Fibroblast of lung (primary cell): ENCODE measurements at regions not wholly inside any gene's neighbourhood (a gene's known extent, or its start where the extent isn't known, plus 50 kb on each side); places are given as distances from the start of the nearest gene placed in this dataset.

Experiments used
- DNase-seq, 2 donors: peaks; one replicate each; pipeline versions ENCODE4 v3.0.0 to v3.0.0-alpha.2; 2010; ENCODE audit warnings: low read depth in 2 of 2
- H2AFZ ChIP-seq: 2 replicates; pipeline ENCODE4 v1.5.1; 2012; ENCODE audit warnings: low read length, control low read depth, inconsistent platforms
- H3K27ac ChIP-seq: 2 replicates; pipeline ENCODE4 v1.5.1; 2011; ENCODE audit warnings: low read length, control low read depth; ENCODE audit not compliant: insufficient read depth
- H3K27me3 ChIP-seq: 2 replicates; pipeline ENCODE4 v1.5.1; 2011; ENCODE audit warnings: mild to moderate bottlenecking, low read length; ENCODE audit not compliant: control insufficient read depth, insufficient read depth
- H3K36me3 ChIP-seq: 2 replicates; pipeline ENCODE4 v1.5.1; 2011; ENCODE audit warnings: low read length; ENCODE audit not compliant: control insufficient read depth, insufficient read depth
- H3K4me1 ChIP-seq: 2 replicates; pipeline ENCODE4 v1.5.1; 2011; ENCODE audit warnings: low read length; ENCODE audit not compliant: control insufficient read depth, insufficient read depth; ENCODE audit errors: extremely low read depth
- H3K4me2 ChIP-seq: 2 replicates; pipeline ENCODE4 v1.5.1; 2011; ENCODE audit warnings: low read length, control low read depth; ENCODE audit not compliant: insufficient read depth; ENCODE audit errors: extremely low read depth
- H3K4me3 ChIP-seq, 4 experiments: fragments of 200-600 bp in 1 of 4; sonication (generic) in 1 of 4; replicated peaks in 1 of 4; 2 replicates each; pipeline ENCODE4 v1.5.1; 2011 to 2016; ENCODE audit warnings: low read length in 4 of 4, low read depth in 3 of 4, mild to moderate bottlenecking in 3 of 4, control low read depth in 2 of 4, inconsistent platforms in 1 of 4, mixed read lengths in 1 of 4; ENCODE audit not compliant: insufficient read depth in 1 of 4; ENCODE audit errors: control extremely low read depth in 1 of 4
- H3K79me2 ChIP-seq: 2 replicates; pipeline ENCODE4 v1.5.1; 2012; ENCODE audit warnings: mild to moderate bottlenecking, low read length, inconsistent platforms; ENCODE audit not compliant: control insufficient read depth, insufficient read depth
- H3K9ac ChIP-seq: 2 replicates; pipeline ENCODE4 v1.5.1; 2011; ENCODE audit warnings: mild to moderate bottlenecking, low read length, control low read depth; ENCODE audit not compliant: insufficient read depth
- H3K9me3 ChIP-seq: 2 replicates; pipeline ENCODE4 v1.5.1; 2012; ENCODE audit warnings: low read depth, low read length; ENCODE audit not compliant: control insufficient read depth, insufficient read depth
- H4K20me1 ChIP-seq: 2 replicates; pipeline ENCODE4 v1.5.1; 2011; ENCODE audit warnings: low read length; ENCODE audit not compliant: control insufficient read depth, insufficient read depth; ENCODE audit errors: extremely low read depth
- EZH2 ChIP-seq: IDR thresholded peaks from 2 replicates; pipeline ENCODE4 v1.5.1; 2012; ENCODE audit warnings: low read length, control low read depth, mild to moderate bottlenecking; ENCODE audit errors: missing control alignments
- TF ChIP-seq, protein P1 (sequence below), 2 donors: IDR thresholded peaks in 1 of 2; conservative IDR thresholded peaks in 1 of 2; 1 replicate in 1 of 2; 2 replicates in 1 of 2; pipeline ENCODE4 v1.5.1; 2011 to 2012; ENCODE audit warnings: low read length in 2 of 2, control low read depth in 1 of 2, inconsistent platforms in 1 of 2, low read depth in 1 of 2, mild to moderate bottlenecking in 1 of 2

DNA sequence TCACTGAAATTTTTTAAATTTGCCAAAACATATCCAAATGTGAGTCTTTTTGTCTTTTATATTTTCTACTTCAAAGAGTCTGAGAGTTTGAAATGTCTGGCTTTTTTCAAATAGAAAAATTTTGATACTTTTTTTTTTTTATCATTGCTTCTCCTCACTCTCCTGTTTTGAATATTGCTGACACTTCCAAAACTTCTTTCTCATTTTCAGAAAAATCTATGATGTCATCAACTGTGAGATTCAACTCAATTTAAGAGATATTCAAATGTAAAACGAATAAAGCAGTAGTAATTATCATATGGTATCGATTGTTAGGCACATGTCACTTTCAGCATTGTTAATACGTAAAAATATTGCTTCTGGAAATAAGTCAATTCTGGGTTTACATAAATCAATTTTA is 505.8 kb upstream of the STEAP1 start:
- Histone ChIP-seq H3K27ac (no peak overlapping the region), H3K4me3 (no peak overlapping the region), H3K4me1 (no peaks in the 10 kb centered on the region), H4K20me1 (no peaks in the 10 kb centered on the region), H3K36me3 (no peaks in the 10 kb centered on the region), H3K79me2 (no peaks in the 10 kb centered on the region), H3K27me3 (no peaks in the 10 kb centered on the region), H3K4me2 (no peak overlapping the region), H2AFZ (no peak overlapping the region), H3K9ac (no peak overlapping the region), H3K9me3 (no peaks in the 10 kb centered on the region)
- DNase-seq = no peak
- TF ChIP-seq, protein P1, sequence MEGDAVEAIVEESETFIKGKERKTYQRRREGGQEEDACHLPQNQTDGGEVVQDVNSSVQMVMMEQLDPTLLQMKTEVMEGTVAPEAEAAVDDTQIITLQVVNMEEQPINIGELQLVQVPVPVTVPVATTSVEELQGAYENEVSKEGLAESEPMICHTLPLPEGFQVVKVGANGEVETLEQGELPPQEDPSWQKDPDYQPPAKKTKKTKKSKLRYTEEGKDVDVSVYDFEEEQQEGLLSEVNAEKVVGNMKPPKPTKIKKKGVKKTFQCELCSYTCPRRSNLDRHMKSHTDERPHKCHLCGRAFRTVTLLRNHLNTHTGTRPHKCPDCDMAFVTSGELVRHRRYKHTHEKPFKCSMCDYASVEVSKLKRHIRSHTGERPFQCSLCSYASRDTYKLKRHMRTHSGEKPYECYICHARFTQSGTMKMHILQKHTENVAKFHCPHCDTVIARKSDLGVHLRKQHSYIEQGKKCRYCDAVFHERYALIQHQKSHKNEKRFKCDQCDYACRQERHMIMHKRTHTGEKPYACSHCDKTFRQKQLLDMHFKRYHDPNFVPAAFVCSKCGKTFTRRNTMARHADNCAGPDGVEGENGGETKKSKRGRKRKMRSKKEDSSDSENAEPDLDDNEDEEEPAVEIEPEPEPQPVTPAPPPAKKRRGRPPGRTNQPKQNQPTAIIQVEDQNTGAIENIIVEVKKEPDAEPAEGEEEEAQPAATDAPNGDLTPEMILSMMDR (conservative IDR thresholded peaks at IDR 0.05 in 1 of 2, IDR thresholded peaks at IDR 0.05 in 1 of 2; ENCODE audit: low read depth in 1 of 2, low read length in 2 of 2) = no peak
- no peak for TF ChIP-seq EZH2

DNA sequence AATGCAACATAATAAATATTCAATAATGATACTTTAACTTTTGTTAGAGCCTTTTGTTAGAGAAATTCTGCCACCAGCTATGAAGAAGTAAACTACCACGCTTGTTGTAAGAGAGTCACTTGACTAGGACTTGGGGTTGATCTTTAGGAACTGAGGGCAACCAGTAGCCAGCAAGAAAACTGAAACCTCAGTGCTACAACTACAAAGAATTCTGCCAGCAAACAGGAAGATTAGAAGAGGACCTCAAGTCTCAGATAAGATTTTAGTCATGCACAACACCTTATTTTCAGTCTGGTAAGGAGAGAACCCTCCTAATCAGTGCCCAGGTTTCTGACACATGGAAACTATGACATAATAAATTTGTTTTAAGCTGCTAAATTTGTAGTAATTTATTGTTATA is 498.3 kb upstream of the STEAP1 start:
- Histone ChIP-seq H3K4me1 (no peaks in the 10 kb centered on the region), H3K4me2 (no peak overlapping the region), H3K9me3 (no peaks in the 10 kb centered on the region), H3K27ac (no peak overlapping the region), H3K4me3 (no peak overlapping the region), H2AFZ (no peak overlapping the region), H3K9ac (no peak overlapping the region), H3K36me3 (no peaks in the 10 kb centered on the region), H3K27me3 (no peaks in the 10 kb centered on the region), H4K20me1 (no peaks in the 10 kb centered on the region), H3K79me2 (no peaks in the 10 kb centered on the region)
- TF ChIP-seq, protein P1 (conservative IDR thresholded peaks at IDR 0.05 in 1 of 2, IDR thresholded peaks at IDR 0.05 in 1 of 2; ENCODE audit: low read depth in 1 of 2, low read length in 2 of 2) = no peak
- TF ChIP-seq EZH2 = no peak
- no peak for DNase-seq

DNA sequence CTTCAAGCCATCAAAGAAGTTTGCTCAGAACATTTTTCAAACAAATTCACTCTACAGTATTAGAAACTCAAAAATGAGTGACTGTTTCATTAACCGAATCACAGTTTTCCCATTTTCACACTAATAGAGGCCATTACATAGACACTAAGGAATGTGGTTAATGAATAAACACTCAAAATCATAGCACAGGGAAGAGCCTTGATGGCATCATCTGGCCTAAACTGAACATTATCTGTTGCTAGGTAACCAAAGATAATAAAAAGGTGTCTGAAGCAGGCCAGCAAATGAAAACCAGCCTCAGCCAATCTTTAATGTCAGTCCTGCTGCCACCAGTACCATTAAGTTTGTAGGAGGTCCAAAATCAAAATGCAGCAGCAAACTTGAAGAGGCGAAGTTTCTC is 492.4 kb upstream of the STEAP1 start:
- Histone ChIP-seq H3K4me1 (no peaks in the 10 kb centered on the region), H4K20me1 (no peaks in the 10 kb centered on the region), H3K4me3 (no peak overlapping the region), H3K79me2 (no peaks in the 10 kb centered on the region), H3K27me3 (no peaks in the 10 kb centered on the region), H3K9me3 (no peaks in the 10 kb centered on the region), H3K36me3 (no peaks in the 10 kb centered on the region), H3K27ac (no peak overlapping the region), H3K4me2 (no peak overlapping the region), H3K9ac (no peak overlapping the region), H2AFZ (no peak overlapping the region)
- DNase-seq = no peak
- no peak for TF ChIP-seq EZH2
- TF ChIP-seq, protein P1 (conservative IDR thresholded peaks at IDR 0.05 in 1 of 2, IDR thresholded peaks at IDR 0.05 in 1 of 2; ENCODE audit: low read depth in 1 of 2, low read length in 2 of 2) = no peak
